ENCODE measurements at regions not wholly inside any gene's neighbourhood (a gene's known extent, or its start where the extent isn't known, plus 50 kb on each side); places are given as distances from the start of the nearest gene placed in this dataset.

- Histone ChIP-seq H3K9me2 (ENCODE audit: insufficient read depth) (no peaks in the 10 kb centered on the region), H3K4me3 (no peak overlapping the region), H4K20me1 (ENCODE audit: insufficient read depth) (no peaks in the 10 kb centered on the region), H3K4me1 (replicated peaks; ENCODE audit: insufficient read depth) (no peaks in the 10 kb centered on the region), H3K27me3 (ENCODE audit: insufficient read depth, low read depth) (no peaks in the 10 kb centered on the region), H3K4me2 (no peak overlapping the region), H3K36me3 (ENCODE audit: low read depth) (no peaks in the 10 kb centered on the region), H2AFZ (no peak overlapping the region), H3K27ac (no peak overlapping the region), H3K79me2 (ENCODE audit: low read depth) (no peaks in the 10 kb centered on the region), H3F3A (ENCODE audit: insufficient read depth, low read depth) (no peaks in the 10 kb centered on the region), H3K9me3 (ENCODE audit: insufficient read depth, low read depth) (no peaks in the 10 kb centered on the region)
- TF ChIP-seq EZH2 (IDR thresholded peaks at IDR 0.05; ENCODE audit: low read depth) (no peak), CTCF (conservative IDR thresholded peaks at IDR 0.05) (no peak)
- BruUV-seq (replicated peaks), result no TSS peak
- intact Hi-C loops (cut with micrococcal nuclease; ENCODE audit: unreplicated experiment), result no loop called here
- DNase-seq, result no peak
- ChIA-PET POLR2A (ENCODE audit: unreplicated experiment) (no interaction called here), CTCF (no interaction called here)
Measured at GRCh38 chr4:114277690-114278089, 298.2 kb upstream of the ARSJ start.

GRCh38 chr4:114279066-114279465 lies 299.6 kb upstream of the ARSJ start:
- intact Hi-C loops (cut with micrococcal nuclease; ENCODE audit: unreplicated experiment), result no loop called here
- Histone ChIP-seq H3K9me3 (ENCODE audit: insufficient read depth, low read depth) (no peaks in the 10 kb centered on the region), H3K27ac (no peak overlapping the region), H3K4me1 (replicated peaks; ENCODE audit: insufficient read depth) (no peaks in the 10 kb centered on the region), H3K27me3 (ENCODE audit: insufficient read depth, low read depth) (no peaks in the 10 kb centered on the region), H3K79me2 (ENCODE audit: low read depth) (no peaks in the 10 kb centered on the region), H3K4me2 (no peak overlapping the region), H3K36me3 (ENCODE audit: low read depth) (no peaks in the 10 kb centered on the region), H3F3A (ENCODE audit: insufficient read depth, low read depth) (no peaks in the 10 kb centered on the region), H2AFZ (no peak overlapping the region), H4K20me1 (ENCODE audit: insufficient read depth) (no peaks in the 10 kb centered on the region), H3K4me3 (no peak overlapping the region), H3K9me2 (ENCODE audit: insufficient read depth) (no peaks in the 10 kb centered on the region)
- TF ChIP-seq EZH2 (IDR thresholded peaks at IDR 0.05; ENCODE audit: low read depth) (no peak), CTCF (conservative IDR thresholded peaks at IDR 0.05) (no peak)
- no TSS peak for BruUV-seq (replicated peaks)
- POLR2A ChIA-PET (ENCODE audit: unreplicated experiment), result no interaction called here
- no peak for DNase-seq
- CTCF ChIA-PET, result no interaction called here

GRCh38 chr4:114279711-114280110 lies 300.3 kb upstream of the ARSJ start:
- no peaks in the 10 kb centered on the region for H3K36me3 ChIP-seq (ENCODE audit: low read depth)
- intact Hi-C loops (cut with micrococcal nuclease; ENCODE audit: unreplicated experiment), result no loop called here
- DNase-seq, result no peak

More at GRCh38 chr4:114279711-114280110, 300.3 kb upstream of the ARSJ start:
- no peaks in the 10 kb centered on the region for H3F3A ChIP-seq (ENCODE audit: insufficient read depth, low read depth)
- CTCF ChIA-PET, result no interaction called here
- BruUV-seq (replicated peaks), result no TSS peak
- no peaks in the 10 kb centered on the region for H3K27me3 ChIP-seq (ENCODE audit: insufficient read depth, low read depth)
- H3K9me3 ChIP-seq (ENCODE audit: insufficient read depth, low read depth), result no peaks in the 10 kb centered on the region
- H3K79me2 ChIP-seq (ENCODE audit: low read depth), result no peaks in the 10 kb centered on the region
- no peaks in the 10 kb centered on the region for H3K9me2 ChIP-seq (ENCODE audit: insufficient read depth)
- POLR2A ChIA-PET (ENCODE audit: unreplicated experiment), result no interaction called here
- no peak overlapping the region for H3K27ac ChIP-seq
- no peaks in the 10 kb centered on the region for H4K20me1 ChIP-seq (ENCODE audit: insufficient read depth)
- TF ChIP-seq EZH2 (IDR thresholded peaks at IDR 0.05; ENCODE audit: low read depth) (no peak), CTCF (conservative IDR thresholded peaks at IDR 0.05) (no peak)
- H3K4me3 ChIP-seq, result no peak overlapping the region
- H3K4me2 ChIP-seq, result no peak overlapping the region
- H2AFZ ChIP-seq, result no peak overlapping the region
- no peaks in the 10 kb centered on the region for H3K4me1 ChIP-seq (replicated peaks; ENCODE audit: insufficient read depth)

All from PC-9 (cell line).